Epithelial cell of esophagus (primary cell): ENCODE measurements at regions not wholly inside any gene's neighbourhood (a gene's known extent, or its start where the extent isn't known, plus 50 kb on each side); places are given as distances from the start of the nearest gene placed in this dataset.

ENCODE experiments used
- DNase-seq: peaks from one replicate; pipeline ENCODE4 v3.0.0; 2010; ENCODE audit warnings: low read depth
- H3K4me3 ChIP-seq: 2 replicates; pipeline ENCODE4 v1.5.1; 2011; ENCODE audit warnings: mild to moderate bottlenecking, low read length, control low read depth
- CTCF ChIP-seq: IDR thresholded peaks from 2 replicates; pipeline ENCODE4 v1.5.1; 2011; ENCODE audit warnings: low read depth, mild to moderate bottlenecking, low read length, control low read depth, inconsistent platforms; ENCODE audit not compliant: insufficient read depth; ENCODE audit errors: missing control alignments

DNA sequence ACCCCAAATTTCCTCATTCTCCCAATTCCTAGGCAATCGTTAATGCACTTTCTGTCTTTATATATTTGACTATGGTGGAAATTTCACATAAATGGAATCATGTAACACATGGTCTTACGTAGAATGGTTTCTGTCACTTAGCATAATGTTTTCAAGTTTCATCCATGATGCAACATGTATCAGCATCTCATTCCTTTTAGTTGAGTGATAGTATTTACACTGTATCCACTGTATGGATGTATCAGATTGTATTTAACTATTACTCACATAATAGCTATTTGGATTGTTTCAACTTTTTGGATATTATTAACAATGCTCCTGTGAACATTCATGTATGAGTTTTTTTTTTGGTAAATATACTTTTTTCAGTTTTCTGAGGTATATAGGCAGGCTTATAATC is 982.3 kb upstream of the DDX18 start:
- H3K4me3 ChIP-seq, result no peak overlapping the region
- DNase-seq, result peak; percentile 39
- no peak for TF ChIP-seq CTCF

DNA sequence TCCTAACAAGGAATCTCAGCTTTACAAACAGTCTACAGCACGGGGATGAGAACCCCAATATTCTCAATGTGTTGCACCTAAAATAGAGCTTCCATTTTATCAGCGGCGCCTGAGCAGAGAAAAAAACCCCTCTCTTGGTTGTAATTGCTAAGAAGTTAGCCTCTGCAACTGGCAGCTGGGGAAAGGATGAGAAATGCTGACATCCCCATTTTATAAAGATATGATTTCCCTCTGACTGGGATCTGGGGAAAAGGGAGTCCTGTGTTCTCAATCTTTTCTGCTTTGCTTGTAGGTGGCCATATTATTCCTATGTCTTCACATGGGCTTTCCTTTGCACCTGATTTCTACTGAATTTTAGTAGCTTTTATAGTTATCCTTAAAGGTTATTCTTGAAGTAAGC is 981.4 kb upstream of the DDX18 start:
- DNase-seq, result no peak
- no peak overlapping the region for H3K4me3 ChIP-seq
- TF ChIP-seq CTCF, result no peak

DNA sequence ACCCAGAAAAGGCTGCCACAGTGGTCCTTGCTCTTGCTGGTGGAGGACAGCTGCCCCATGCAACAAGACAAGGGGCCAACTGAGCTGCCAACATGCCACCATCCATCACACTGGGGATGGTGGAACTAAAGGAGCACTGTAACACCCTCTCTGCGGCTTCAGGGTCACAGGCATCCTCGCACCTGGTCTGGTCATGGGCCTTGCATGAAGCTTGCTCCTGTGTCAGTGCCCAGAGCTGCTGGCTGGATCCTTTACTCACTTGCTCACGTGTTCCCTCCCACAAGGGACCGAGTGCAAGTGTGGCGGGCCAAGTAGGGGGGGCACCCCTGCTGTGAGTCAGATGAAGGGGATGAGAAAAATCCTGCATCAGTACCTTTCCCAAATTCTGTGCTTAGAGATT is 972.3 kb upstream of the DDX18 start:
- no peak overlapping the region for H3K4me3 ChIP-seq
- no peak for DNase-seq
- no peak for TF ChIP-seq CTCF

GRCh38 chr2:116859708-116860107 is 954.8 kb upstream of the DDX18 start:
- H3K4me3 ChIP-seq, result no peak overlapping the region
- DNase-seq, result no peak
- no peak for TF ChIP-seq CTCF

DNA sequence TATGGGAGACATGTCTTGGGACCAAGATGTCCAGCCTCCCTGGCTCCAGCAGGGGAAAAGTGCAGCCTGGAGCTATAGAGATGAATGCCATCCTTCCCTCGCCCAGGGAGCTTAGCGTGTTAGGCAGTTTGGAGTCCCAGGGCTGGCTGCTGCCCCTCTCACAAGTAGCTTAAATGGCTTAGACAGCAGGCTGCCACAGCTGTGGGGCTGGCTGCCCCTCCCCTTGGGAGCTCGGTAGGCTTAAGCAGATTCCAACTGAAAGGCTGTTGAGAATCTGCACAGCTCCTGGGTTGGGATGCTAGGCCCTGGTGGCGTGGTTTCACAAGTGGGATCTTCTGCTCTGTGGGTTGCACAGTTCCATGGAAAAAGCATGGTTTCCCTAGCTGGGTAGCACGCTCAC is 940.5 kb upstream of the DDX18 start:
- no peak overlapping the region for H3K4me3 ChIP-seq
- no peak for DNase-seq
- no peak for TF ChIP-seq CTCF

- H3K4me3 ChIP-seq, result no peak overlapping the region
- TF ChIP-seq CTCF, result no peak
- no peak for DNase-seq
These were observed 937.2 kb upstream of the DDX18 start for GRCh38 chr2:116877274-116877673.

DNA sequence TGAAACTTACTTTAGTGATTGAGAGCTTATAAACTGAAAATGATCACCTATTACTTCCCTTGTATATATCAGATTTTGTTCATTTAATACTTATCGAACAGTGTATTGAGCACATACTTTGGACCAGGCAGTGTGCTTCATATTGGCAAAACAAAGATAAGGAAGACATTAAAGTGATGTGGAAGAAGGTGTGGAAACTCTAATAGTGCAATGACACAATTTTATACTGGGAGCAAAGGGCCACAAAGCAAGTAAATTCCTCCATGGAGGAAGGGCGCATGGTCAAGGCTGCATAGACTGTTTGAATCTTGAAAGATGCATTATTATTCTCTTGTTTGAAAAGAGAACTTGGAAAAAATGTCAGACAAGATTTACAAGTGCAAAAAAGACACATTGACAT is 936.5 kb upstream of the DDX18 start:
- TF ChIP-seq CTCF, result no peak
- DNase-seq, result no peak
- no peak overlapping the region for H3K4me3 ChIP-seq
